ENCODE measurements at regions not wholly inside any gene's neighbourhood (a gene's known extent, or its start where the extent isn't known, plus 50 kb on each side); places are given as distances from the start of the nearest gene placed in this dataset.

DNA sequence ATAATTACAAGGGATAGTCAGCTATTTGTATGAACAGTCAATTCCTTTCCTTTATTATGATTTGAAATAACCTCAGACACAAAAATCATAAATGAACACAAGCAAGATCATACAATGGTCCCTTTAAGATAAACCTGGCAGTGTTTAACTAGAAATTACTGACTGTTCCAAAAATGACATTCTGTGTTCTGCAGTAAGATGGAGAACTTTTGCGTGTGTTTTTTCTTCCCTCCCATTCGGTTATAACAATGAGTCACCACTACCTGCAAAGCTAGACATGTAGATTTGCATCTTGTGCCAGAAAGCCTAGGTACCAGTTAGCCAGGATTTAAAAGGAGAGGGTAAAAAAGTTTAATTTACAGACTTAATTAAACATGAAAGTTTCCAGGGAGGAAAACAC, 248.2 kb upstream of the ADAMTS9 start:
- TF ChIP-seq, protein P1, sequence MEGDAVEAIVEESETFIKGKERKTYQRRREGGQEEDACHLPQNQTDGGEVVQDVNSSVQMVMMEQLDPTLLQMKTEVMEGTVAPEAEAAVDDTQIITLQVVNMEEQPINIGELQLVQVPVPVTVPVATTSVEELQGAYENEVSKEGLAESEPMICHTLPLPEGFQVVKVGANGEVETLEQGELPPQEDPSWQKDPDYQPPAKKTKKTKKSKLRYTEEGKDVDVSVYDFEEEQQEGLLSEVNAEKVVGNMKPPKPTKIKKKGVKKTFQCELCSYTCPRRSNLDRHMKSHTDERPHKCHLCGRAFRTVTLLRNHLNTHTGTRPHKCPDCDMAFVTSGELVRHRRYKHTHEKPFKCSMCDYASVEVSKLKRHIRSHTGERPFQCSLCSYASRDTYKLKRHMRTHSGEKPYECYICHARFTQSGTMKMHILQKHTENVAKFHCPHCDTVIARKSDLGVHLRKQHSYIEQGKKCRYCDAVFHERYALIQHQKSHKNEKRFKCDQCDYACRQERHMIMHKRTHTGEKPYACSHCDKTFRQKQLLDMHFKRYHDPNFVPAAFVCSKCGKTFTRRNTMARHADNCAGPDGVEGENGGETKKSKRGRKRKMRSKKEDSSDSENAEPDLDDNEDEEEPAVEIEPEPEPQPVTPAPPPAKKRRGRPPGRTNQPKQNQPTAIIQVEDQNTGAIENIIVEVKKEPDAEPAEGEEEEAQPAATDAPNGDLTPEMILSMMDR (conservative IDR thresholded peaks at IDR 0.05; ENCODE audit: low read depth in 2 of 2): no peak
- TF ChIP-seq POLR2AphosphoS5 (IDR thresholded peaks at IDR 0.05; ENCODE audit: low read depth): no peak
- TF ChIP-seq, protein P2, sequence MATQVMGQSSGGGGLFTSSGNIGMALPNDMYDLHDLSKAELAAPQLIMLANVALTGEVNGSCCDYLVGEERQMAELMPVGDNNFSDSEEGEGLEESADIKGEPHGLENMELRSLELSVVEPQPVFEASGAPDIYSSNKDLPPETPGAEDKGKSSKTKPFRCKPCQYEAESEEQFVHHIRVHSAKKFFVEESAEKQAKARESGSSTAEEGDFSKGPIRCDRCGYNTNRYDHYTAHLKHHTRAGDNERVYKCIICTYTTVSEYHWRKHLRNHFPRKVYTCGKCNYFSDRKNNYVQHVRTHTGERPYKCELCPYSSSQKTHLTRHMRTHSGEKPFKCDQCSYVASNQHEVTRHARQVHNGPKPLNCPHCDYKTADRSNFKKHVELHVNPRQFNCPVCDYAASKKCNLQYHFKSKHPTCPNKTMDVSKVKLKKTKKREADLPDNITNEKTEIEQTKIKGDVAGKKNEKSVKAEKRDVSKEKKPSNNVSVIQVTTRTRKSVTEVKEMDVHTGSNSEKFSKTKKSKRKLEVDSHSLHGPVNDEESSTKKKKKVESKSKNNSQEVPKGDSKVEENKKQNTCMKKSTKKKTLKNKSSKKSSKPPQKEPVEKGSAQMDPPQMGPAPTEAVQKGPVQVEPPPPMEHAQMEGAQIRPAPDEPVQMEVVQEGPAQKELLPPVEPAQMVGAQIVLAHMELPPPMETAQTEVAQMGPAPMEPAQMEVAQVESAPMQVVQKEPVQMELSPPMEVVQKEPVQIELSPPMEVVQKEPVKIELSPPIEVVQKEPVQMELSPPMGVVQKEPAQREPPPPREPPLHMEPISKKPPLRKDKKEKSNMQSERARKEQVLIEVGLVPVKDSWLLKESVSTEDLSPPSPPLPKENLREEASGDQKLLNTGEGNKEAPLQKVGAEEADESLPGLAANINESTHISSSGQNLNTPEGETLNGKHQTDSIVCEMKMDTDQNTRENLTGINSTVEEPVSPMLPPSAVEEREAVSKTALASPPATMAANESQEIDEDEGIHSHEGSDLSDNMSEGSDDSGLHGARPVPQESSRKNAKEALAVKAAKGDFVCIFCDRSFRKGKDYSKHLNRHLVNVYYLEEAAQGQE (IDR thresholded peaks at IDR 0.05; ENCODE audit: unreplicated experiment): no peak
- no peak for TF ChIP-seq STAT1 (IDR thresholded peaks at IDR 0.05; ENCODE audit: unreplicated experiment)
- TF ChIP-seq, protein P3, sequence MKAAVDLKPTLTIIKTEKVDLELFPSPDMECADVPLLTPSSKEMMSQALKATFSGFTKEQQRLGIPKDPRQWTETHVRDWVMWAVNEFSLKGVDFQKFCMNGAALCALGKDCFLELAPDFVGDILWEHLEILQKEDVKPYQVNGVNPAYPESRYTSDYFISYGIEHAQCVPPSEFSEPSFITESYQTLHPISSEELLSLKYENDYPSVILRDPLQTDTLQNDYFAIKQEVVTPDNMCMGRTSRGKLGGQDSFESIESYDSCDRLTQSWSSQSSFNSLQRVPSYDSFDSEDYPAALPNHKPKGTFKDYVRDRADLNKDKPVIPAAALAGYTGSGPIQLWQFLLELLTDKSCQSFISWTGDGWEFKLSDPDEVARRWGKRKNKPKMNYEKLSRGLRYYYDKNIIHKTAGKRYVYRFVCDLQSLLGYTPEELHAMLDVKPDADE (IDR thresholded peaks at IDR 0.05): no peak
- no peak for TF ChIP-seq EZH2phosphoT487 (IDR thresholded peaks at IDR 0.05; ENCODE audit: unreplicated experiment)
- no peak for TF ChIP-seq EZH2 (IDR thresholded peaks at IDR 0.05; ENCODE audit: low read depth, unreplicated experiment)
- no peak for TF ChIP-seq JUNB (IDR thresholded peaks at IDR 0.05; ENCODE audit: unreplicated experiment)
